Testis (tissue), 2 donors: ENCODE measurements at regions not wholly inside any gene's neighbourhood (a gene's known extent, or its start where the extent isn't known, plus 50 kb on each side); places are given as distances from the start of the nearest gene placed in this dataset.

Experiments
- POLR2A ChIP-seq: fragments of 450-650 bp; IDR thresholded peaks from one replicate; pipeline ENCODE4 v1.6.1; 2017; ENCODE audit warnings: antibody characterized with exemption, mild to moderate bottlenecking, moderate library complexity
- TF ChIP-seq, protein P1 (sequence below), 3 experiments: fragments of 450-650 bp in 2 of 3; fragments of 200-600 bp in 1 of 3; sonication (generic) in 1 of 3; IDR thresholded peaks; one replicate each; pipeline ENCODE4 v1.5.1; 2016 to 2019; ENCODE audit warnings: antibody characterized with exemption in 3 of 3, mild to moderate bottlenecking in 2 of 3, moderate library complexity in 1 of 3

DNA sequence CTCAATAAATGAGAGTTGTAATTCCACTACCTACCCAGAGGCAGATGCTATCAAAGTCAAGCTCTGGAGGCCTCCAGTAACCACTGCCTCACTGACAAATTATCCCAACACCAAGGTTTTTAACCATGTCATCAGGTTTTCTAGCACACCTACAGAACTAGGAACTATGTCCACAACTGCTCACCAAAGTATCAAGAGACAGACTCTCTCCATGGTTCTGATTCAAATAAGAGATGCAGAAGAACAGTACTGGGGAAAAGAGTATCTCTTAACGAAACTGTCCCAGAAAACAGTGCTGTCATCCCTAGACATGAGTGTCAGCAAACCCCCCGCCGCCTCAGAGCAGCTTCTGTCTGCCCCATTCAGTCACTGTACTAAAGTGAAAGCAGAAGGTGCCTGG lies 301.7 kb downstream of the OMA1 start:
- TF ChIP-seq, protein P1, sequence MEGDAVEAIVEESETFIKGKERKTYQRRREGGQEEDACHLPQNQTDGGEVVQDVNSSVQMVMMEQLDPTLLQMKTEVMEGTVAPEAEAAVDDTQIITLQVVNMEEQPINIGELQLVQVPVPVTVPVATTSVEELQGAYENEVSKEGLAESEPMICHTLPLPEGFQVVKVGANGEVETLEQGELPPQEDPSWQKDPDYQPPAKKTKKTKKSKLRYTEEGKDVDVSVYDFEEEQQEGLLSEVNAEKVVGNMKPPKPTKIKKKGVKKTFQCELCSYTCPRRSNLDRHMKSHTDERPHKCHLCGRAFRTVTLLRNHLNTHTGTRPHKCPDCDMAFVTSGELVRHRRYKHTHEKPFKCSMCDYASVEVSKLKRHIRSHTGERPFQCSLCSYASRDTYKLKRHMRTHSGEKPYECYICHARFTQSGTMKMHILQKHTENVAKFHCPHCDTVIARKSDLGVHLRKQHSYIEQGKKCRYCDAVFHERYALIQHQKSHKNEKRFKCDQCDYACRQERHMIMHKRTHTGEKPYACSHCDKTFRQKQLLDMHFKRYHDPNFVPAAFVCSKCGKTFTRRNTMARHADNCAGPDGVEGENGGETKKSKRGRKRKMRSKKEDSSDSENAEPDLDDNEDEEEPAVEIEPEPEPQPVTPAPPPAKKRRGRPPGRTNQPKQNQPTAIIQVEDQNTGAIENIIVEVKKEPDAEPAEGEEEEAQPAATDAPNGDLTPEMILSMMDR (IDR thresholded peaks at IDR 0.05): no peak
- TF ChIP-seq POLR2A: no peak
